Gastrocnemius medialis (tissue), 4 donors: ENCODE measurements at regions not wholly inside any gene's neighbourhood (a gene's known extent, or its start where the extent isn't known, plus 50 kb on each side); places are given as distances from the start of the nearest gene placed in this dataset.

Source experiments
- CTCF ChIP-seq, 5 experiments: fragments of 450-650 bp in 3 of 5; fragments of 200-600 bp in 2 of 5; sonication (generic) in 2 of 5; IDR thresholded peaks in 4 of 5; conservative IDR thresholded peaks in 1 of 5; 1 replicate in 4 of 5; 2 replicates in 1 of 5; pipeline ENCODE4 v1.5.1; 2016 to 2019; ENCODE audit warnings: antibody characterized with exemption in 5 of 5, mild to moderate bottlenecking in 3 of 5, moderate library complexity in 3 of 5
- POLR2A ChIP-seq, 2 donors: fragments of 450-650 bp; IDR thresholded peaks; one replicate each; pipeline ENCODE4 v1.6.1; 2017; ENCODE audit warnings: antibody characterized with exemption in 2 of 2, mild to moderate bottlenecking in 2 of 2, moderate library complexity in 2 of 2

DNA sequence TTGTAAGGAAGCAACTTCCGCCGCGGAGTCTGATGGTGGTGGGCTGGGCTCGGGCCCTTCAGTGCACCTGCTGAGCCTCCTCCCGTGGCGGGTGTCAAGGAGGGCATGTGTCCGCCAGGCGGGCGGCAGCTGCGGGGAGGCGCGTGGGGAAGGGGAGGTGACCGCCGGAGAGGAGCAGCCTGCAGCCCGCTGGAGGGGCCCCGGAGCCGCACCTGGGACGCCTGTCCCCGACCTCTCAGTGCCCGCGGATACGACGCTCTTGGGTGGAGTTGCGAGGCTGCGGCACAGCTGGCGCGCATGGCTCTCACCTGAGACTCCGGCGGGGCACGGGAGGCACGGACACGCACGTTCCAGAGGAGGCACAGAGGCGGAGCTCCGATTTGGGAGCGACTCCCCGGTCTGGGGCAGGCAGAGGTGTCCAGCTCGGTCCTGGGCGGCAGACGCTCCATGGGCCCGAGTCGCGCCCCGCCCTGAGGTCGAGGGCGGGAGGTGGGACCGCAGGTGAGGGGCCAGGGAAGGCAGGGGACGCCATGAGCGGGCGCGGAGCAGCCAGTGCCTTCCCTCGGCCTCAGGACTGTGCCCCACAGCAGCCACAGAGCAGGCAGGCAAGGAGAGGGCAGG lies 50.2 kb upstream of the PRR20G start:
- TF ChIP-seq CTCF (IDR thresholded peaks at IDR 0.05 in 4 of 5, conservative IDR thresholded peaks at IDR 0.05 in 1 of 5) (no peak), POLR2A (IDR thresholded peaks at IDR 0.05) (no peak)
